ENCODE measurements at regions not wholly inside any gene's neighbourhood (a gene's known extent, or its start where the extent isn't known, plus 50 kb on each side); places are given as distances from the start of the nearest gene placed in this dataset.

- Histone ChIP-seq H3K36me3 (ENCODE audit: insufficient read depth, low read length) (no peaks in the 10 kb centered on the region), H3K79me2 (replicated peaks; ENCODE audit: insufficient read depth, low read length) (no peaks in the 10 kb centered on the region), H3K27ac (ENCODE audit: low read length) (peak overlapping the region; percentile 60), H3F3A (ENCODE audit: insufficient read depth, low read length, poor library complexity, severe bottlenecking) (no peaks in the 10 kb centered on the region), H3K4me3 (ENCODE audit: low read length) (peak overlapping the region; percentile 27), H3K9ac (ENCODE audit: low read length) (no peak overlapping the region), H3K27me3 (ENCODE audit: insufficient read depth, low read depth, low read length) (no peaks in the 10 kb centered on the region), H3K9me2 (ENCODE audit: insufficient read depth, low read length) (no peaks in the 10 kb centered on the region), H3K9me3 (ENCODE audit: low read length) (no peaks in the 10 kb centered on the region), H3K4me2 (ENCODE audit: low read length) (no peak overlapping the region), H2AFZ (ENCODE audit: low read depth, low read length) (no peak overlapping the region), H4K20me1 (ENCODE audit: insufficient read depth) (no peaks in the 10 kb centered on the region)
- TF ChIP-seq TAF1 (IDR thresholded peaks at IDR 0.05; ENCODE audit: low read depth) (no peak), EZH2 (IDR thresholded peaks at IDR 0.05; ENCODE audit: borderline replicate concordance, insufficient read depth, low read length, poor library complexity, severe bottlenecking) (no peak), CTCF (IDR thresholded peaks at IDR 0.05; ENCODE audit: poor library complexity, severe bottlenecking) (no peak), SMC3 (conservative IDR thresholded peaks at IDR 0.05; ENCODE audit: poor library complexity) (peak; percentile 29), EP300 (conservative IDR thresholded peaks at IDR 0.05; ENCODE audit: poor library complexity, severe bottlenecking) (peak; percentile 98), MXI1 (conservative IDR thresholded peaks at IDR 0.05; ENCODE audit: poor library complexity, severe bottlenecking) (no peak), RAD21 (conservative IDR thresholded peaks at IDR 0.05) (no peak), POLR2AphosphoS5 (IDR thresholded peaks at IDR 0.05) (peak; percentile 93)
- TF ChIP-seq, protein P1, sequence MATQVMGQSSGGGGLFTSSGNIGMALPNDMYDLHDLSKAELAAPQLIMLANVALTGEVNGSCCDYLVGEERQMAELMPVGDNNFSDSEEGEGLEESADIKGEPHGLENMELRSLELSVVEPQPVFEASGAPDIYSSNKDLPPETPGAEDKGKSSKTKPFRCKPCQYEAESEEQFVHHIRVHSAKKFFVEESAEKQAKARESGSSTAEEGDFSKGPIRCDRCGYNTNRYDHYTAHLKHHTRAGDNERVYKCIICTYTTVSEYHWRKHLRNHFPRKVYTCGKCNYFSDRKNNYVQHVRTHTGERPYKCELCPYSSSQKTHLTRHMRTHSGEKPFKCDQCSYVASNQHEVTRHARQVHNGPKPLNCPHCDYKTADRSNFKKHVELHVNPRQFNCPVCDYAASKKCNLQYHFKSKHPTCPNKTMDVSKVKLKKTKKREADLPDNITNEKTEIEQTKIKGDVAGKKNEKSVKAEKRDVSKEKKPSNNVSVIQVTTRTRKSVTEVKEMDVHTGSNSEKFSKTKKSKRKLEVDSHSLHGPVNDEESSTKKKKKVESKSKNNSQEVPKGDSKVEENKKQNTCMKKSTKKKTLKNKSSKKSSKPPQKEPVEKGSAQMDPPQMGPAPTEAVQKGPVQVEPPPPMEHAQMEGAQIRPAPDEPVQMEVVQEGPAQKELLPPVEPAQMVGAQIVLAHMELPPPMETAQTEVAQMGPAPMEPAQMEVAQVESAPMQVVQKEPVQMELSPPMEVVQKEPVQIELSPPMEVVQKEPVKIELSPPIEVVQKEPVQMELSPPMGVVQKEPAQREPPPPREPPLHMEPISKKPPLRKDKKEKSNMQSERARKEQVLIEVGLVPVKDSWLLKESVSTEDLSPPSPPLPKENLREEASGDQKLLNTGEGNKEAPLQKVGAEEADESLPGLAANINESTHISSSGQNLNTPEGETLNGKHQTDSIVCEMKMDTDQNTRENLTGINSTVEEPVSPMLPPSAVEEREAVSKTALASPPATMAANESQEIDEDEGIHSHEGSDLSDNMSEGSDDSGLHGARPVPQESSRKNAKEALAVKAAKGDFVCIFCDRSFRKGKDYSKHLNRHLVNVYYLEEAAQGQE (IDR thresholded peaks at IDR 0.05; ENCODE audit: borderline replicate concordance), result peak; percentile 53
Measured at GRCh38 chr19:29431332-29431731, 94.5 kb upstream of the VSTM2B start.

DNA sequence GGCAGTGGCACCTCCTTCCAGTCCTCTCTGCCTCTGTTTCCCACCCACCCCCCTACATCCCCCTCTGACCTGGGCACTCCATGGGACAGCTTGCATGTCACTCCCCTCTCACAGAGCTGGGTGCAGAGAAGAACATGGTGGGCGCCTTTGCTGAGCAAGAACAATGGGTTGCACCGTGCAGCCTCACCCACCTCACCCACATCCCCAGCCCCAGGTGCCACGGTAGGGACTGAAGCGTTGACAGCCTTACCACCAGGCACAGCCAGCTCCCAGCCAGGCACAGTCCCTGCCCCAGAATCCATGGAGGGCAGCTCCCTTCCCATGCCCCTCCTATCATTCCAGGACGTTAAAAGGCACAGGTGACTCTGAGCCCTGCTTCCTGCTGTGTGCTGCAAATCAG is 93.1 kb upstream of the VSTM2B start:
- no peaks in the 10 kb centered on the region for H3K27me3 ChIP-seq (ENCODE audit: insufficient read depth, low read depth, low read length)
- H3F3A ChIP-seq (ENCODE audit: insufficient read depth, low read length, poor library complexity, severe bottlenecking), result no peaks in the 10 kb centered on the region
- no peaks in the 10 kb centered on the region for H3K9me2 ChIP-seq (ENCODE audit: insufficient read depth, low read length)
- H3K9ac ChIP-seq (ENCODE audit: low read length), result no peak overlapping the region
- no peaks in the 10 kb centered on the region for H3K9me3 ChIP-seq (ENCODE audit: low read length)
- no peaks in the 10 kb centered on the region for H4K20me1 ChIP-seq (ENCODE audit: insufficient read depth)
- no peaks in the 10 kb centered on the region for H3K79me2 ChIP-seq (replicated peaks; ENCODE audit: insufficient read depth, low read length)
- no peak overlapping the region for H3K4me3 ChIP-seq (ENCODE audit: low read length)
- no peak overlapping the region for H3K4me2 ChIP-seq (ENCODE audit: low read length)
- H3K27ac ChIP-seq (ENCODE audit: low read length), result no peak overlapping the region
- TF ChIP-seq SMC3 (conservative IDR thresholded peaks at IDR 0.05; ENCODE audit: poor library complexity) (no peak), TAF1 (IDR thresholded peaks at IDR 0.05; ENCODE audit: low read depth) (no peak)
- H3K36me3 ChIP-seq (ENCODE audit: insufficient read depth, low read length), result no peaks in the 10 kb centered on the region
- H2AFZ ChIP-seq (ENCODE audit: low read depth, low read length), result no peak overlapping the region

Data from neural cell (in vitro differentiated cells).